Mesendoderm (in vitro differentiated cells): ENCODE measurements at regions not wholly inside any gene's neighbourhood (a gene's known extent, or its start where the extent isn't known, plus 50 kb on each side); places are given as distances from the start of the nearest gene placed in this dataset.

Source experiments
- DNase-seq: peaks from one replicate; pipeline ENCODE4 v3.0.0; 2013
- H2AK5ac ChIP-seq: 2 replicates; pipeline ENCODE4 v1.6.1; 2013; ENCODE audit warnings: low read length, inconsistent platforms
- H2BK120ac ChIP-seq: 2 replicates; pipeline ENCODE4 v1.6.1; 2013; ENCODE audit warnings: low read depth, mild to moderate bottlenecking, low read length, moderate library complexity, mixed read lengths
- H2BK15ac ChIP-seq: replicated peaks from 2 replicates; pipeline ENCODE4 v1.6.1; 2013; ENCODE audit warnings: low read depth, mild to moderate bottlenecking, moderate library complexity
- H2BK5ac ChIP-seq: 2 replicates; pipeline ENCODE4 v1.6.1; 2013; ENCODE audit warnings: low read length, inconsistent platforms
- H3K18ac ChIP-seq: 2 replicates; pipeline ENCODE4 v1.6.1; 2013; ENCODE audit warnings: mild to moderate bottlenecking, low read length, mixed read lengths
- H3K23ac ChIP-seq: one replicate; pipeline ENCODE4 v1.6.1; 2013; ENCODE audit warnings: low read length
- H3K27ac ChIP-seq: 2 replicates; pipeline ENCODE4 v1.5.1; 2013; ENCODE audit warnings: low read depth, mild to moderate bottlenecking, inconsistent platforms, low read length, moderate library complexity
- H3K27me3 ChIP-seq: 2 replicates; pipeline ENCODE4 v1.6.1; 2013; ENCODE audit warnings: low read length, control low read depth, mild to moderate bottlenecking, inconsistent platforms; ENCODE audit not compliant: insufficient read depth, poor library complexity
- H3K36me3 ChIP-seq: 2 replicates; pipeline ENCODE4 v1.6.1; 2013; ENCODE audit warnings: low read length, inconsistent platforms; ENCODE audit not compliant: control insufficient read depth, insufficient read depth
- H3K4ac ChIP-seq: one replicate; pipeline ENCODE4 v1.6.1; 2013; ENCODE audit warnings: low read depth, mild to moderate bottlenecking, low read length, moderate library complexity
- H3K4me1 ChIP-seq: 2 replicates; pipeline ENCODE4 v1.6.1; 2013; ENCODE audit warnings: low read depth, low read length, inconsistent platforms; ENCODE audit not compliant: control insufficient read depth
- H3K4me2 ChIP-seq: 2 replicates; pipeline ENCODE4 v1.6.1; 2013; ENCODE audit warnings: low read length
- H3K4me3 ChIP-seq: 2 replicates; pipeline ENCODE4 v1.5.1; 2013; ENCODE audit warnings: mild to moderate bottlenecking, low read length
- H3K56ac ChIP-seq: one replicate; pipeline ENCODE4 v1.6.1; 2013; ENCODE audit warnings: low read length
- H3K79me1 ChIP-seq: 2 replicates; pipeline ENCODE4 v1.6.1; 2013; ENCODE audit warnings: low read length, inconsistent platforms
- H3K79me2 ChIP-seq: 2 replicates; pipeline ENCODE4 v1.6.1; 2013; ENCODE audit warnings: mild to moderate bottlenecking, low read length; ENCODE audit not compliant: control insufficient read depth, insufficient read depth
- H3K9ac ChIP-seq: 2 replicates; pipeline ENCODE4 v1.6.1; 2013; ENCODE audit warnings: low read length, inconsistent platforms
- H4K5ac ChIP-seq: one replicate; pipeline ENCODE4 v1.6.1; 2013; ENCODE audit warnings: low read length
- H4K8ac ChIP-seq: one replicate; pipeline ENCODE4 v1.6.1; 2013; ENCODE audit warnings: low read depth, mild to moderate bottlenecking, control low read depth, low read length, moderate library complexity
- WGBS: extraction: QIAGEN DNeasy Blood & Tissue Kit; methylation state at CpG from one replicate; pipeline ENCODE4 v1.1.7; 2013; ENCODE audit warnings: low lambda C conversion rate, missing lambda C conversion rate; ENCODE audit not compliant: insufficient coverage; ENCODE audit errors: extremely low coverage; 5-methylcytosine and 5-hydroxymethylcytosine counted together

- H3K9ac ChIP-seq: no peak overlapping the region
- DNase-seq: no peak
- H3K79me1 ChIP-seq: no peaks in the 10 kb centered on the region
- H4K8ac ChIP-seq: no peak overlapping the region
- H3K4me3 ChIP-seq: no peak overlapping the region
- WGBS: no CpG with 5 or more reads among the region's 1 CpG
- H3K18ac ChIP-seq: no peak overlapping the region
- no peak overlapping the region for H3K4me2 ChIP-seq
- no peak overlapping the region for H2AK5ac ChIP-seq
- H3K27me3 ChIP-seq: no peaks in the 10 kb centered on the region
- no peak overlapping the region for H2BK15ac ChIP-seq
- H4K5ac ChIP-seq: no peak overlapping the region
- H3K79me2 ChIP-seq: no peaks in the 10 kb centered on the region
- no peak overlapping the region for H2BK5ac ChIP-seq
- no peaks in the 10 kb centered on the region for H3K36me3 ChIP-seq
- H3K27ac ChIP-seq: no peak overlapping the region
- no peaks in the 10 kb centered on the region for H3K4me1 ChIP-seq
- H3K56ac ChIP-seq: no peak overlapping the region
- H2BK120ac ChIP-seq: no peak overlapping the region
- H3K4ac ChIP-seq: no peak overlapping the region
- H3K23ac ChIP-seq: no peak overlapping the region
Observed at GRCh38 chr2:147255812-147256211, 589.0 kb upstream of the ACVR2A start.

- H2AK5ac ChIP-seq: no peak overlapping the region
- no peak overlapping the region for H4K8ac ChIP-seq
- no peaks in the 10 kb centered on the region for H3K27me3 ChIP-seq
- WGBS: no CpG with 5 or more reads among the region's 2 CpGs
- no peaks in the 10 kb centered on the region for H3K79me2 ChIP-seq
- no peak overlapping the region for H2BK120ac ChIP-seq
- H3K23ac ChIP-seq: no peak overlapping the region
- H4K5ac ChIP-seq: no peak overlapping the region
- no peak for DNase-seq
- no peak overlapping the region for H3K9ac ChIP-seq
- no peak overlapping the region for H3K18ac ChIP-seq
- no peak overlapping the region for H3K4me3 ChIP-seq
- no peak overlapping the region for H2BK15ac ChIP-seq
- H3K4ac ChIP-seq: no peak overlapping the region
- H3K4me2 ChIP-seq: no peak overlapping the region
- H3K36me3 ChIP-seq: no peaks in the 10 kb centered on the region
- H3K27ac ChIP-seq: no peak overlapping the region
- no peaks in the 10 kb centered on the region for H3K4me1 ChIP-seq
- H3K56ac ChIP-seq: no peak overlapping the region
- no peaks in the 10 kb centered on the region for H3K79me1 ChIP-seq
- H2BK5ac ChIP-seq: no peak overlapping the region
Observed at GRCh38 chr2:147250652-147251356, 594.0 kb upstream of the ACVR2A start.

GRCh38 chr2:147247749-147248148, 597.1 kb upstream of the ACVR2A start:
- no peak overlapping the region for H4K5ac ChIP-seq
- H3K23ac ChIP-seq: no peak overlapping the region
- no peaks in the 10 kb centered on the region for H3K36me3 ChIP-seq
- H2AK5ac ChIP-seq: no peak overlapping the region
- no peak overlapping the region for H4K8ac ChIP-seq
- no CpG with 5 or more reads among the region's 2 CpGs for WGBS
- H3K4me2 ChIP-seq: no peak overlapping the region
- H3K4me1 ChIP-seq: no peaks in the 10 kb centered on the region
- no peak overlapping the region for H2BK15ac ChIP-seq
- no peak overlapping the region for H3K4ac ChIP-seq
- H3K27me3 ChIP-seq: no peaks in the 10 kb centered on the region
- H3K79me1 ChIP-seq: no peaks in the 10 kb centered on the region
- no peak overlapping the region for H3K27ac ChIP-seq
- DNase-seq: no peak
- H2BK5ac ChIP-seq: no peak overlapping the region
- no peak overlapping the region for H3K56ac ChIP-seq
- H3K18ac ChIP-seq: no peak overlapping the region
- H3K79me2 ChIP-seq: no peaks in the 10 kb centered on the region
- no peak overlapping the region for H3K9ac ChIP-seq
- no peak overlapping the region for H2BK120ac ChIP-seq
- H3K4me3 ChIP-seq: no peak overlapping the region

GRCh38 chr2:147242445-147242844, 602.4 kb upstream of the ACVR2A start:
- Histone ChIP-seq H3K4me3 (no peak overlapping the region), H3K4me1 (no peaks in the 10 kb centered on the region), H2BK15ac (peak overlapping the region; percentile 74), H3K4ac (no peak overlapping the region), H3K23ac (no peak overlapping the region), H3K36me3 (no peaks in the 10 kb centered on the region), H2BK5ac (no peak overlapping the region), H3K79me2 (no peaks in the 10 kb centered on the region), H3K27me3 (no peaks in the 10 kb centered on the region), H4K8ac (no peak overlapping the region), H3K56ac (no peak overlapping the region), H3K27ac (no peak overlapping the region), H2BK120ac (no peak overlapping the region), H2AK5ac (no peak overlapping the region), H3K79me1 (no peaks in the 10 kb centered on the region), H3K18ac (no peak overlapping the region), H3K9ac (no peak overlapping the region), H3K4me2 (no peak overlapping the region), H4K5ac (no peak overlapping the region)
- no peak for DNase-seq

- Histone ChIP-seq H3K79me1 (no peaks in the 10 kb centered on the region), H3K79me2 (no peaks in the 10 kb centered on the region), H3K4me2 (no peak overlapping the region), H3K36me3 (no peaks in the 10 kb centered on the region), H2BK120ac (no peak overlapping the region), H3K18ac (no peak overlapping the region), H2BK5ac (no peak overlapping the region), H3K4me3 (no peak overlapping the region), H3K9ac (no peak overlapping the region), H4K5ac (no peak overlapping the region), H2AK5ac (no peak overlapping the region), H3K4me1 (peaks cover 1% of the 10 kb centered on the region), H4K8ac (no peak overlapping the region), H3K27me3 (no peaks in the 10 kb centered on the region), H3K56ac (no peak overlapping the region), H3K27ac (no peak overlapping the region), H3K4ac (no peak overlapping the region), H3K23ac (no peak overlapping the region), H2BK15ac (no peak overlapping the region)
- no peak for DNase-seq
- no CpG with 5 or more reads among the region's 2 CpGs for WGBS
Observed at GRCh38 chr2:147236601-147237000, 608.2 kb upstream of the ACVR2A start.

- Histone ChIP-seq H3K36me3 (no peaks in the 10 kb centered on the region), H3K4ac (no peak overlapping the region), H3K4me1 (peaks cover 1% of the 10 kb centered on the region), H3K9ac (no peak overlapping the region), H3K4me2 (no peak overlapping the region), H4K8ac (no peak overlapping the region), H2BK15ac (no peak overlapping the region), H3K4me3 (no peak overlapping the region), H3K27me3 (no peaks in the 10 kb centered on the region), H3K27ac (no peak overlapping the region), H3K18ac (no peak overlapping the region), H3K79me1 (no peaks in the 10 kb centered on the region), H2BK5ac (no peak overlapping the region), H2BK120ac (no peak overlapping the region), H2AK5ac (no peak overlapping the region), H4K5ac (no peak overlapping the region), H3K23ac (no peak overlapping the region), H3K79me2 (no peaks in the 10 kb centered on the region), H3K56ac (no peak overlapping the region)
- DNase-seq: no peak
- WGBS: no CpG with 5 or more reads among the region's 3 CpGs
Observed at GRCh38 chr2:147232225-147232669, 612.6 kb upstream of the ACVR2A start.
